DOHH2 (cell line): ENCODE measurements at regions not wholly inside any gene's neighbourhood (a gene's known extent, or its start where the extent isn't known, plus 50 kb on each side); places are given as distances from the start of the nearest gene placed in this dataset.

Experiments
- H3F3A ChIP-seq: fragments of 200-600 bp; sonication (generic), shearing (Covaris generic); 2 replicates; pipeline ENCODE4 v1.6.0; 2016; ENCODE audit warnings: antibody characterized with exemption, mild to moderate bottlenecking; ENCODE audit not compliant: control insufficient read depth, insufficient read depth
- H3K27ac ChIP-seq: fragments of 200-600 bp; sonication (generic); 2 replicates; pipeline ENCODE4 v1.5.1; 2014; ENCODE audit warnings: low read depth, mild to moderate bottlenecking, low read length, moderate library complexity
- H3K27me3 ChIP-seq: fragments of 200-600 bp; sonication (generic); 2 replicates; pipeline ENCODE4 v1.6.1; 2014; ENCODE audit warnings: mild to moderate bottlenecking, low read length, mixed read lengths; ENCODE audit not compliant: control insufficient read depth
- H3K36me3 ChIP-seq: fragments of 200-600 bp; sonication (generic); 2 replicates; pipeline ENCODE4 v1.6.1; 2014; ENCODE audit warnings: mild to moderate bottlenecking, low read length, moderate library complexity, mixed read lengths; ENCODE audit not compliant: control insufficient read depth
- H3K4me1 ChIP-seq: fragments of 200-600 bp; sonication (generic); 2 replicates; pipeline ENCODE4 v1.6.1; 2014; ENCODE audit warnings: mild to moderate bottlenecking, low read length, mixed read lengths; ENCODE audit not compliant: control insufficient read depth
- H3K4me2 ChIP-seq: fragments of 200-600 bp; sonication (generic); 2 replicates; pipeline ENCODE4 v1.6.0; 2014; ENCODE audit warnings: mild to moderate bottlenecking, low read length, moderate library complexity
- H3K4me3 ChIP-seq: fragments of 200-600 bp; sonication (generic); 2 replicates; pipeline ENCODE4 v1.5.1; 2014; ENCODE audit warnings: mild to moderate bottlenecking, low read length, mixed read lengths
- H3K79me2 ChIP-seq: fragments of 200-600 bp; sonication (generic); 2 replicates; pipeline ENCODE4 v1.6.1; 2014; ENCODE audit warnings: mild to moderate bottlenecking, low read length, mixed read lengths; ENCODE audit not compliant: control insufficient read depth
- H3K9me2 ChIP-seq: fragments of 200-600 bp; sonication (generic); replicated peaks from 2 replicates; pipeline ENCODE4 v1.6.1; 2014; ENCODE audit warnings: mild to moderate bottlenecking, low read length, mixed read lengths; ENCODE audit not compliant: control insufficient read depth
- H3K9me3 ChIP-seq: fragments of 200-600 bp; sonication (generic); 2 replicates; pipeline ENCODE4 v1.6.1; 2014; ENCODE audit warnings: antibody characterized with exemption, low read length, mixed read lengths; ENCODE audit not compliant: control insufficient read depth, insufficient read depth
- H4K20me1 ChIP-seq: fragments of 200-600 bp; sonication (generic); 2 replicates; pipeline ENCODE4 v1.6.0; 2014; ENCODE audit warnings: low read depth, mild to moderate bottlenecking, antibody characterized with exemption, low read length, moderate library complexity; ENCODE audit not compliant: control insufficient read depth, insufficient read depth
- CTCF ChIP-seq: fragments of 200-600 bp; sonication (generic); IDR thresholded peaks from one replicate; pipeline ENCODE4 v1.5.1; 2014; ENCODE audit warnings: antibody characterized with exemption, mild to moderate bottlenecking, low read depth, low read length; ENCODE audit not compliant: poor library complexity, severe bottlenecking
- EZH2phosphoT487 ChIP-seq: fragments of 200-600 bp; sonication (generic); IDR thresholded peaks from 2 replicates; pipeline ENCODE4 v1.6.1; 2017; ENCODE audit warnings: borderline replicate concordance, mild to moderate bottlenecking, antibody characterized with exemption, low read length, moderate library complexity, mixed read lengths

GRCh38 chr16:77596261-77596660 is 126.1 kb upstream of the NUDT7 start:
- Histone ChIP-seq H3K27me3 (no peaks in the 10 kb centered on the region), H3K9me3 (no peaks in the 10 kb centered on the region), H3K9me2 (no peaks in the 10 kb centered on the region), H4K20me1 (no peaks in the 10 kb centered on the region), H3K4me1 (no peaks in the 10 kb centered on the region), H3F3A (no peaks in the 10 kb centered on the region), H3K36me3 (no peaks in the 10 kb centered on the region), H3K27ac (no peak overlapping the region), H3K79me2 (no peaks in the 10 kb centered on the region), H3K4me2 (no peak overlapping the region), H3K4me3 (no peak overlapping the region)
- TF ChIP-seq CTCF (no peak), EZH2phosphoT487 (no peak)

GRCh38 chr16:77599793-77600415 is 122.4 kb upstream of the NUDT7 start:
- no peak for TF ChIP-seq EZH2phosphoT487
- TF ChIP-seq CTCF: peak; percentile 87

GRCh38 chr16:77600555-77600954 is 121.8 kb upstream of the NUDT7 start:
- H3K9me3 ChIP-seq: no peaks in the 10 kb centered on the region
- H3K36me3 ChIP-seq: no peaks in the 10 kb centered on the region
- no peaks in the 10 kb centered on the region for H3K9me2 ChIP-seq
- H3K27me3 ChIP-seq: no peaks in the 10 kb centered on the region
- no peak overlapping the region for H3K27ac ChIP-seq
- no peaks in the 10 kb centered on the region for H3F3A ChIP-seq
- TF ChIP-seq EZH2phosphoT487 (no peak), CTCF (no peak)
- no peaks in the 10 kb centered on the region for H3K4me1 ChIP-seq
- no peak overlapping the region for H3K4me2 ChIP-seq
- H3K4me3 ChIP-seq: no peak overlapping the region
- H4K20me1 ChIP-seq: no peaks in the 10 kb centered on the region
- H3K79me2 ChIP-seq: no peaks in the 10 kb centered on the region

More at GRCh38 chr16:77599793-77600415, 122.4 kb upstream of the NUDT7 start:
- H3K27me3 ChIP-seq: no peaks in the 10 kb centered on the region
- H3K4me1 ChIP-seq: no peaks in the 10 kb centered on the region
- H3K27ac ChIP-seq: no peak overlapping the region
- no peak overlapping the region for H3K4me3 ChIP-seq
- no peaks in the 10 kb centered on the region for H3K79me2 ChIP-seq
- H3K36me3 ChIP-seq: no peaks in the 10 kb centered on the region
- H3K9me2 ChIP-seq: no peaks in the 10 kb centered on the region
- no peaks in the 10 kb centered on the region for H4K20me1 ChIP-seq
- no peak overlapping the region for H3K4me2 ChIP-seq
- H3K9me3 ChIP-seq: no peaks in the 10 kb centered on the region
- H3F3A ChIP-seq: no peaks in the 10 kb centered on the region
